NCI-H1048 (cell line): ENCODE measurements at regions not wholly inside any gene's neighbourhood (a gene's known extent, or its start where the extent isn't known, plus 50 kb on each side); places are given as distances from the start of the nearest gene placed in this dataset.

Experiments
- DNase-seq: peaks from one replicate; lab custom pipeline; 2025; lab: John Stamatoyannopoulos, UW

DNA sequence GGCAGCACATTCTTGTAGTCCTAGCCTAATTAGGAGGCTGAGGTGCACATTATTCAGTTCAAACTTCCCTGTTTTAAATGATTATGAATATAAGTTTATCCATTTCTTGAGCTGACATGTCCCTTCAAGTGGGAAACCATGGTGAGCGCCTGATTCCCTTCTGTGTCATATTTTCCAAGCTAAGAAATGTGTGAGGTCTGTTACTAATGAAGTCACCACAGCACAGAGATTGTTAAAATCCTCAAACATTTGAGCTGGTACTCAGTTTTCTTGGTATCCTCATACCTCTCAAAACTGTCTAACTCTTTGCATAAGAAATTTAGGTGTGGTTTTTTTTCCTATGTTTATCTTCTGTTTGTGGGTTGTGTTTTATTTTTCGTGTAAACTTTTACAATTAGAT lies 926.8 kb downstream of the GATA3 start:
- DNase-seq = no peak

DNA sequence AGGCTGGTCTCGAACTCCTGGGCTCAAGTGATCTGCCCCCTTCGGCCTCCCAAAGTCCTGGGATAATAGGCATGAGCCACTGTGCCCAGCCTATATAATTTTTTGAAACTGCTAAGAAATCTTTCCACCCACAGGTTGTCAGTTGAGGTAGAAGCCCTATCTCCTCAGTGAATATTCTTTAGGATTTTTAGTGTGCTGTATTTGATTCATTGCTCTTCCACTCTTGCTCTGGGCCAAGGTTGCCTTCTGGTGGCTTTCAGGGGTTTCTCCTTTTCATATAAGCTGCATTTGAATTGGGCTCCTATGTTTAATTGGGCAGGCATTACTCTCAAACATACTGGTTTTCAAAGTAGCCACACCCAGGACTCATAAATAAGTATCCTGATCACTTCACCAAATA lies 931.2 kb downstream of the GATA3 start:
- no peak for DNase-seq

- DNase-seq = no peak
Measured at GRCh38 chr10:8986975-8987374, 932.5 kb downstream of the GATA3 start.

- DNase-seq = no peak
Measured at GRCh38 chr10:8987712-8988111, 933.2 kb downstream of the GATA3 start.

DNA sequence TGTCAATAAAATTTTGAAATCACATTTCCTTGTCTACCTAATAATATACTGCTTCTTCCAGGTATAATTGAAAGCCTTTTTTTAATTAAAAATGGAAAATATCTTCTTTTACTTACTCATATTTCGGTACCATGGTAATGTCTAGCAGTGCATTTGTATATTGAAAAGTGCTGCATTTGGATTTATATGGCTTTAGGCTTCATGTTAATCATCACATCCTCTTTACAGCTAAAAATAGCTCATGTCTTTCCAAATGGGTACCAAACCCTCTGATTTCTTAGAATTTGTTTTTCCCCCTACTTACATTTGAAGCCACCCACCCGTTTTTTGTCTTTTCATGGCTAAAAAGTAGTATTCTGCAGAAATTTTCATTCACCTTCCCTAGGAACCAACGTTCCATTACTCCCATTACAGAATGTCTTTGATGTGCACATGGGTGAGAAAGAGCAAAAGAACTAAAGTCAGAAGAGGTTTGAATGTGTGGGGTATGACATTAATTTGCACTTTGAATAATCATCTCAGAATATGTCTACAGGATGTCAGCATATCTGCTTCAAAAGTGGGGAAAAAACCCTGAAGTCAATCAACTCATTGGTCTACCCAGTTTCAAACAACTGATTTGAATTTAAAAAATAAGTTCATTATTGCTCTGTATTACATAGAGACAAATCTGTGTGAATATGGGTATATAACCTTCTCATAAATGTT lies 935.9 kb downstream of the GATA3 start:
- DNase-seq = no peak

- no peak for DNase-seq
Measured at GRCh38 chr10:8992009-8992408, 937.5 kb downstream of the GATA3 start.

GRCh38 chr10:8993864-8994263 lies 939.4 kb downstream of the GATA3 start:
- no peak for DNase-seq

DNA sequence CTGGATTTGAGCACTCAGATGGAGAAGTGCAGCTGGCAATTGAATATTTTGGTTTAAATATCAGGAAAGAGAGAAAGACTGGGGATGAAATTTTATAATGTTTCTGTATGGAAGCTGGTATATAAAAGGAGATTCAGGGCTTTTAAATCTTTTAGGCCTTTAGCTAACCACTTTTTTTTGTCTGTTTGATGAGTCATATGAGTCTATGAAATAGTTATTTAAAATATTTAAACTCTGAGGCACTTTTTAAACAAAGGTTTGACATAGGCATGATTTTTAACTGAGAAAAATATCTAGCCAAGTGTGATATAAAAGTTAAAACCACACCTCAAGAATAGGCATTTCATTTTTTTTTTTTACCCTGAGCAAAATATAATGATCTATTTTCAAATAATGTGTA lies 944.3 kb downstream of the GATA3 start:
- no peak for DNase-seq

DNA sequence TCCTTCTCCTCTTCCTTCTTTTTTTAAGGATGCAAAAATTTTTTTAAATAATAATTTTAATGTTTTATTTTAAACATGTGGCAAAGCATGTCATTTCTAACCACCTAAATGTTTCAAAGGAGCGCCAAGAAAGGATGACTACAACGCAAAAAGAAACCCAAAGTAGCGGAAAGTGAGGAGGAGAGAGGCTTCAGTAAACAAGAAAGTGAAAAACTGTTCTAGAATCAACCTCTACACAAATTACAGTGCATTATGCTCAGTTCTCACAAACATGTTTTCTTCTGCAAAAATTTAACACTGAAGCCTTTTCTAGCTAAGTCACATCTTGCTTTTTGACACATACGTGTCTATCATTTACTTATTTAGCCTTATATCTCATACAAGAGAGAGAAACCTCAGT lies 948.6 kb downstream of the GATA3 start:
- no peak for DNase-seq

GRCh38 chr10:9004736-9005135 lies 950.2 kb downstream of the GATA3 start:
- DNase-seq = no peak

GRCh38 chr10:9009505-9009904 lies 955.0 kb downstream of the GATA3 start:
- DNase-seq = no peak

- no peak for DNase-seq
Measured at GRCh38 chr10:9010093-9010492, 955.6 kb downstream of the GATA3 start.

GRCh38 chr10:9010931-9011670 lies 956.6 kb downstream of the GATA3 start:
- no peak for DNase-seq

DNA sequence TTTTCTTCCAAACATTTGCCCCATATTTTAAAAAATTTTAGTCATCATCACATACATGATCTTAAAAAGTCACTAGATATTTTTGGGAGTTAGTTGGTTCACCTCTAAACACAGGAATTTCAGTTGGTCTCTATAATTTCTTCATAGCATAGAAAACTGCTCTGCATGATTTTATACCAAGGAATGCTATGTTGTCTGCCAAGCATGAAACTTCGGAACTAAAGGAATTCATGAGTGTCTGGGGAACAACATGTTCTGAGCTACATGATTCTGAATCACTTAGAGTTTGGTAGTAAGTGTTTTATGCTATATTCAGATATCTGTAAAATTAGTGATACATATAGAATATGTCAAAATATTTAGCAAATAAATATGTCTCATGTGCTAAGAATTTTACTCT lies 957.8 kb downstream of the GATA3 start:
- DNase-seq = no peak

- no peak for DNase-seq
Measured at GRCh38 chr10:9015005-9015404, 960.5 kb downstream of the GATA3 start.

GRCh38 chr10:9015447-9015846 lies 961.0 kb downstream of the GATA3 start:
- DNase-seq = no peak

DNA sequence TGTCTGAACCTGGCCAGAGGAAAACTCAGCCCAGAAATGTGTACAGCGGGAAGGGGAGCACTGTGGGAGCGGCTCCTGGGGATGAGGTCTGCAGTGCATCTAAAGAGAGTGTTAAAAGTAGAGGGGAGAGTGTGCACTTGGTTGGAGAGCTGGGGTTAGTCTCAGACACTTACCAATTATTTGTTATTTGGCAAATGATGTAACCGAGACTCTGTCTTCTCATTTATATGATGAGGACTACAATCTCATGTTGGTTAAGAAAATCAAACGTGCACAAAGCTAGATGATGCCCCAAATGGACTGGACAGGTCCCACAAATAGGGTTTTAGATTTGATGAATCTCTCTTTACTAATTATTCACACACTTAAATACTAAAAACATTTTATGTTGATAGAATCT lies 962.4 kb downstream of the GATA3 start:
- DNase-seq = no peak

DNA sequence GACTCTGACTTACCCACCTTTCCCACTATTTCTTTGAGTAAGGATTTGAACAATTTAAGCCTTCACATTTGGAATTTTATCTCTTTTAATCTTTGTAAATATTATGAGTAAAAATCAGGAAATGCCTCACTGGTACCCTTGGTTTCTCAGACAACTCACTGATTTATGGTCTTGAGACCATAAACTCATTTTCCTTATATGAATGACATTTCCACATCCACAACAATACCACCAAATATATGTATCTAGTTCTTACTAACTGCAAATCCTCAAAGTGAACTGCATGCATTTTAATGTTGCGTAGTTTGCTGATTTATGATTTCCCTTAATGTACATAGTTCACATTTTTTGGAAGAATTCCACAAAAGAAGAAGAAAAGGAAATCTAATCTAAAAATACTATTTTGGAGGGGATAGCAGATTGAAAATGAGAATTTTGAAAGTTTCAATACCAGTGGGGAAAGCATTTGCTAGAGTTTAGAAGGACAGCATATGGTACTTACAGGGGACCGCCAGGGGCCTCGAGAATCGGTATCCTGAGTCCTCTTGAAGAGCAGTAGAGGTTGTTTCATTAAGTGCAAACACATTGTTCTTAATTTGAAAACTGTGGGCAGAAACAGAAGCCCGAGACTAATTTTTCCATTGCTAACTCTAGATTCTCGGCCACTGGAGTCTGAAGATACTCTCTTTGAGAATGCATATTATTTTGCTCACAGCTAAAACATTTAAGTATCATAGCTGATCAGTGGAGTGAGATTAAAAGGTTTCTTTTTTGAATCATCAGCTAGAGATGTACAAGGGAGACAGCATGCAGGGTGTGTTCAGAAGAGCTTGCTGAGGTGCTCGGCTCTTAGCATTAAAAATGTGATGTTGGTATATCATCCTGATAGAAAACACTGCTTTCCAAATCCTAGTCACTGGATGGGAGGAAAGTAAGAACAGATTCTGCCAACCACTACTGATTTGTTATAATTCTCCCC lies 964.0 kb downstream of the GATA3 start:
- no peak for DNase-seq

- no peak for DNase-seq
Measured at GRCh38 chr10:9023206-9023605, 968.7 kb downstream of the GATA3 start.

DNA sequence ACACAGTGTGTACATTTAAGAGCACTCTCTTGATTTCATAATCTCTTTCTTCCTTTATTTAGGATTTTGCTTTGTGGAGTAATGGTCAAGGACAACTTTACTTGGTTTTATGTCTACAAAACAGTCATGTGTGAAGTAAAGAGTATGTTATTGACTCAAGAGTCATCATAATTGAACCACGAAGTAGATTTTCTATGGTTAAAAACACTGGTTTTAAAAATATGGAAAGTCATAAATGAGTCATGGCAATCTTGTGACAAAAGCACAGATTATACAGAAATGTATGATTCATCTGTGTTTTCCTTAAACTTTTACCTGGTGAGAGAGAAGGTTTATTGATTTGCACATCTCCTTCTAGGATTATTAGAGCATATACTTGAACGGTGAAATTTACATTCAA lies 969.7 kb downstream of the GATA3 start:
- DNase-seq = no peak

GRCh38 chr10:9028231-9028630 lies 973.7 kb downstream of the GATA3 start:
- no peak for DNase-seq

DNA sequence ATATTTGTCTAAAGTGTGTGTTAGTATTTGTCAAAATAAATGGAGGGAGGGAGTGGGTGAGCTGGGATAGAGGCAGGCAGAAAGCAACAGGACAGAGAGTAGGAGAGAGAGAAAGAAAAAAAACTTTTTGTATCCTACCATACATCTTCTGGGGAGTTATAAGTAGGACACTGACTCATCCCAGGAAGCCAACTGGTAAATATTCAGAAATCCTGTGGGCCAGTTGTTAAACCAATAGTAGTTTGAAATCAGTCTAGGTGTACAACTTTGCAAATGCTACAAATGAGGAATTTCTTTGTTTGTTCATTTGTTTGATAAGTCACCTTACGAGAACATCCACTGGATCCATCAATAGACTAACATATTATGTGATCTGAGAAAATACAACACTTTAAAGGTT lies 980.9 kb downstream of the GATA3 start:
- DNase-seq = no peak
